ENCODE measurements at regions not wholly inside any gene's neighbourhood (a gene's known extent, or its start where the extent isn't known, plus 50 kb on each side); places are given as distances from the start of the nearest gene placed in this dataset.

- Histone ChIP-seq H3K4me3 (no peak overlapping the region), H3K9me3 (no peaks in the 10 kb centered on the region), H3K27ac (no peak overlapping the region), H3K4me1 (no peaks in the 10 kb centered on the region), H3K36me3 (no peaks in the 10 kb centered on the region), H3K27me3 (no peaks in the 10 kb centered on the region)
- no peak for DNase-seq
- TF ChIP-seq CTCF (IDR thresholded peaks at IDR 0.05) (no peak), POLR2A (IDR thresholded peaks at IDR 0.05) (no peak)
Measured at GRCh38 chr10:76740514-76740913, 897.1 kb downstream of the KCNMA1 start.

- H3K4me1 ChIP-seq = no peaks in the 10 kb centered on the region
- H3K27ac ChIP-seq = no peak overlapping the region
- DNase-seq = no peak
- H3K27me3 ChIP-seq = no peaks in the 10 kb centered on the region
- no peak overlapping the region for H3K4me3 ChIP-seq
- H3K36me3 ChIP-seq = no peaks in the 10 kb centered on the region
- H3K9me3 ChIP-seq = no peaks in the 10 kb centered on the region
- no peak for TF ChIP-seq POLR2A (IDR thresholded peaks at IDR 0.05)
Measured at GRCh38 chr10:76738991-76739390, 898.6 kb downstream of the KCNMA1 start.

GRCh38 chr10:76736815-76737618, 900.6 kb downstream of the KCNMA1 start:
- no peaks in the 10 kb centered on the region for H3K27me3 ChIP-seq
- H3K36me3 ChIP-seq = no peaks in the 10 kb centered on the region
- no peaks in the 10 kb centered on the region for H3K4me1 ChIP-seq
- TF ChIP-seq POLR2A (IDR thresholded peaks at IDR 0.05) (no peak), CTCF (IDR thresholded peaks at IDR 0.05) (no peak)
- H3K4me3 ChIP-seq = no peak overlapping the region
- H3K9me3 ChIP-seq = no peaks in the 10 kb centered on the region
- DNase-seq = no peak
- H3K27ac ChIP-seq = no peak overlapping the region

GRCh38 chr10:76736392-76736791, 901.2 kb downstream of the KCNMA1 start:
- Histone ChIP-seq H3K27me3 (no peaks in the 10 kb centered on the region), H3K9me3 (no peaks in the 10 kb centered on the region), H3K4me1 (no peaks in the 10 kb centered on the region), H3K4me3 (no peak overlapping the region), H3K27ac (no peak overlapping the region), H3K36me3 (no peaks in the 10 kb centered on the region)
- no peak for TF ChIP-seq CTCF (IDR thresholded peaks at IDR 0.05)
- TF ChIP-seq POLR2A (IDR thresholded peaks at IDR 0.05) = no peak
- DNase-seq = no peak

GRCh38 chr10:76735866-76736265, 901.7 kb downstream of the KCNMA1 start:
- DNase-seq = no peak
- no peaks in the 10 kb centered on the region for H3K4me1 ChIP-seq
- TF ChIP-seq CTCF (IDR thresholded peaks at IDR 0.05) (no peak), POLR2A (IDR thresholded peaks at IDR 0.05) (no peak)
- no peaks in the 10 kb centered on the region for H3K9me3 ChIP-seq
- no peak overlapping the region for H3K4me3 ChIP-seq
- no peaks in the 10 kb centered on the region for H3K27me3 ChIP-seq
- H3K27ac ChIP-seq = no peak overlapping the region
- H3K36me3 ChIP-seq = no peaks in the 10 kb centered on the region

GRCh38 chr10:76733441-76733936, 904.1 kb downstream of the KCNMA1 start:
- no peak overlapping the region for H3K27ac ChIP-seq

More at GRCh38 chr10:76733441-76733936, 904.1 kb downstream of the KCNMA1 start:
- Histone ChIP-seq H3K36me3 (no peaks in the 10 kb centered on the region), H3K9me3 (no peaks in the 10 kb centered on the region), H3K4me1 (no peaks in the 10 kb centered on the region), H3K4me3 (no peak overlapping the region), H3K27me3 (no peaks in the 10 kb centered on the region)
- DNase-seq = no peak
- TF ChIP-seq CTCF (IDR thresholded peaks at IDR 0.05) (no peak), POLR2A (IDR thresholded peaks at IDR 0.05) (no peak)
